Heart right ventricle (tissue), 16 donors: ENCODE measurements at regions not wholly inside any gene's neighbourhood (a gene's known extent, or its start where the extent isn't known, plus 50 kb on each side); places are given as distances from the start of the nearest gene placed in this dataset.

Experiments
- ATAC-seq, 8 donors: fragments of 200-7000 bp; cut with Tn5 transposase; one replicate each; pipeline ENCODE4 v1.9.1; 2020; ENCODE audit warnings: mild to moderate bottlenecking in 8 of 8, moderate library complexity in 8 of 8, moderate number of reproducible peaks in 1 of 8
- DNase-seq, 2 donors: peaks; one replicate each; pipeline ENCODE4 v3.0.0-alpha.2; 2020
- H3K27ac ChIP-seq, 10 donors: fragments of 200-600 bp; sonication (generic) in 2 of 10; one replicate each; pipeline versions ENCODE4 v1.5.0 to v1.8.0; 2020 to 2022; ENCODE audit warnings: mild to moderate bottlenecking in 3 of 10
- H3K27me3 ChIP-seq, 7 donors: fragments of 200-600 bp; one replicate each; pipeline ENCODE4 v1.8.0; 2021 to 2022; ENCODE audit warnings: mild to moderate bottlenecking in 2 of 7
- H3K36me3 ChIP-seq, 9 donors: fragments of 200-600 bp; sonication (generic) in 1 of 9; one replicate each; pipeline versions ENCODE4 v1.5.0 to v1.8.0; 2020 to 2022; ENCODE audit warnings: mild to moderate bottlenecking in 2 of 9
- H3K4me1 ChIP-seq, 9 donors: fragments of 200-600 bp; sonication (generic) in 1 of 9; one replicate each; pipeline versions ENCODE4 v1.5.0 to v1.8.0; 2020 to 2022; ENCODE audit warnings: mild to moderate bottlenecking in 4 of 9
- H3K4me3 ChIP-seq, 10 donors: fragments of 200-600 bp; sonication (generic) in 2 of 10; one replicate each; pipeline versions ENCODE4 v1.5.0 to v1.8.0; 2020 to 2022; ENCODE audit warnings: mild to moderate bottlenecking in 7 of 10, moderate library complexity in 2 of 10
- H3K9me3 ChIP-seq, 11 donors: fragments of 200-600 bp in 10 of 11; sonication (generic) in 2 of 11; one replicate each; pipeline versions ENCODE4 v1.5.0 to v1.8.0; 2013 to 2022; ENCODE audit warnings: mild to moderate bottlenecking in 2 of 11, control low read depth in 1 of 11, moderate library complexity in 1 of 11
- CTCF ChIP-seq, 9 donors: fragments of 200-600 bp; sonication (generic) in 2 of 9; IDR thresholded peaks; one replicate each; pipeline versions ENCODE4 v1.5.0 to v1.8.0; 2021 to 2022; ENCODE audit warnings: antibody characterized with exemption in 9 of 9, mild to moderate bottlenecking in 5 of 9, moderate library complexity in 1 of 9
- WGBS, 2 donors: extraction: QIAGEN DNeasy Blood & Tissue Kit; methylation state at CpG; one replicate each; pipeline ENCODE4 v1.1.7; 2013; ENCODE audit warnings: inconsistent platforms in 1 of 2; 5-methylcytosine and 5-hydroxymethylcytosine counted together
- intact Hi-C, 10 donors: fragments of 100-400 bp; cut with DNase I; formaldehyde crosslinking; loops; one replicate each; pipeline versions ENCODE4 v1.11.1 to v1.14.2; 2022
- donor health status: Arrhythmogenic right ventricular cardiomyopathy.
- donor health status: ischemic (EF 13 %, LVEDD 7.1; RV severe dilation, severe dysfunction).
- donor health status: healthy with polysubstance abuse.
- donor health status: DM: no; HTN: yes; CAD: no.
- donor health status: DM: no; HTN: no; CAD: no.
- donor health status: ischemic (EF 25% LVEDD 6.9; RV normal size, moderate dysfunction).
- donor health status: ischemic (EF 25% LVEDD 5.7; RV mildly dilated, moderate dysfunction).
- donor health status: healthy.
- donor health status: DM: yes; HTN: yes; CAD: no.
- donor health status: Ischemic cardiomyopathy.
- donor health status: ischemic (EF 35%, LVEDD 5.7; RV mildly dilated, moderate dysfunction).
- donor health status: nonischemic (EF 11% LVEDD 7.7; RV severe dilation, severe dysfunction).
- donor health status: DM: yes; HTN: yes; CAD: no.
- donor health status: PGD.
- donor health status: ischemic (EF 29% LVEDD 5.4; RV normal size, mild dysfunction).
- donor health status: nonischemic (EF 23%, LVEDD 6.1; RV moderate dilation, normal function).

- no peaks in the 10 kb centered on the region for H3K36me3 ChIP-seq
- DNase-seq (no peak), ATAC-seq (no peak)
- 79 to 90% methylated on average over 7 of the region's 7 CpGs for WGBS, 2 donors
- peaks cover 0 to 3% (median 0%) of the 10 kb centered on the region in 9 donors for H3K4me1 ChIP-seq
- H3K9me3 ChIP-seq, result no peaks in the 10 kb centered on the region
- TF ChIP-seq CTCF (IDR thresholded peaks at IDR 0.05), result no peak
- H3K4me3 ChIP-seq, result no peak overlapping the region
- peaks cover 0 to 28% (median 18%) of the 10 kb centered on the region in 7 donors for H3K27me3 ChIP-seq
- intact Hi-C loops, result no loop called here
- H3K27ac ChIP-seq, result no peak overlapping the region
These were observed 99.6 kb upstream of the MSX1 start for GRCh38 chr4:4759883-4760282.

GRCh38 chr4:4759232-4759631, 100.2 kb upstream of the MSX1 start:
- no peak for ATAC-seq
- intact Hi-C loops, result no loop called here
- 93% methylated on average over 13 of the region's 13 CpGs for WGBS, 2 donors

GRCh38 chr4:4758681-4759080, 100.8 kb upstream of the MSX1 start:
- TF ChIP-seq CTCF (IDR thresholded peaks at IDR 0.05), result no peak
- Histone ChIP-seq H3K27ac (no peak overlapping the region), H3K36me3 (no peaks in the 10 kb centered on the region), H3K9me3 (no peaks in the 10 kb centered on the region), H3K27me3 (peaks cover 0 to 26% (median 16%) of the 10 kb centered on the region in 7 donors), H3K4me1 (peaks cover 0 to 2% (median 0%) of the 10 kb centered on the region in 9 donors), H3K4me3 (no peak overlapping the region)
- intact Hi-C loops, result no loop called here
- 87 to 88% methylated on average over 8 of the region's 8 CpGs for WGBS, 2 donors
- no peak for DNase-seq
- no peak for ATAC-seq

More at GRCh38 chr4:4759232-4759631, 100.2 kb upstream of the MSX1 start:
- Histone ChIP-seq H3K27ac (no peak overlapping the region), H3K36me3 (no peaks in the 10 kb centered on the region), H3K27me3 (peaks cover 0 to 28% (median 15%) of the 10 kb centered on the region in 7 donors), H3K4me1 (peaks cover 0 to 3% (median 0%) of the 10 kb centered on the region in 9 donors), H3K9me3 (no peaks in the 10 kb centered on the region), H3K4me3 (no peak overlapping the region)
- TF ChIP-seq CTCF (IDR thresholded peaks at IDR 0.05), result no peak
- DNase-seq, result no peak

GRCh38 chr4:4755306-4755705, 104.2 kb upstream of the MSX1 start:
- Histone ChIP-seq H3K9me3 (no peaks in the 10 kb centered on the region), H3K4me3 (no peak overlapping the region), H3K4me1 (no peaks in the 10 kb centered on the region), H3K27ac (no peak overlapping the region), H3K36me3 (no peaks in the 10 kb centered on the region), H3K27me3 (peaks cover 0 to 42% (median 30%) of the 10 kb centered on the region in 7 donors)
- WGBS, 2 donors, result 67 to 75% methylated on average over 3 of the region's 3 CpGs
- TF ChIP-seq CTCF (IDR thresholded peaks at IDR 0.05), result no peak
- ATAC-seq, result no peak
- DNase-seq, result no peak
- intact Hi-C loops, result no loop called here
